LNCaP clone FGC (cell line): ENCODE measurements at regions not wholly inside any gene's neighbourhood (a gene's known extent, or its start where the extent isn't known, plus 50 kb on each side); places are given as distances from the start of the nearest gene placed in this dataset.

Experiments
- DNase-seq: peaks from one replicate; pipeline ENCODE4 v3.0.0-alpha.2; 2011; ENCODE audit warnings: low read depth
- H3K4me3 ChIP-seq: 2 replicates; pipeline ENCODE4 v1.5.1; 2011; ENCODE audit warnings: mild to moderate bottlenecking, low read depth, low read length, control low read depth
- CTCF ChIP-seq: IDR thresholded peaks from 2 replicates; pipeline ENCODE4 v1.5.1; 2012; ENCODE audit warnings: mild to moderate bottlenecking; ENCODE audit not compliant: control insufficient read depth, insufficient read depth; ENCODE audit errors: extremely low read depth

- no peak for DNase-seq
- TF ChIP-seq CTCF = no peak
- H3K4me3 ChIP-seq = no peak overlapping the region
Observed at GRCh38 chr5:6885581-6885980, 172.3 kb downstream of the TENT4A start.

GRCh38 chr5:6886866-6887265, 173.6 kb downstream of the TENT4A start:
- no peak for TF ChIP-seq CTCF
- H3K4me3 ChIP-seq = no peak overlapping the region
- DNase-seq = no peak

DNA sequence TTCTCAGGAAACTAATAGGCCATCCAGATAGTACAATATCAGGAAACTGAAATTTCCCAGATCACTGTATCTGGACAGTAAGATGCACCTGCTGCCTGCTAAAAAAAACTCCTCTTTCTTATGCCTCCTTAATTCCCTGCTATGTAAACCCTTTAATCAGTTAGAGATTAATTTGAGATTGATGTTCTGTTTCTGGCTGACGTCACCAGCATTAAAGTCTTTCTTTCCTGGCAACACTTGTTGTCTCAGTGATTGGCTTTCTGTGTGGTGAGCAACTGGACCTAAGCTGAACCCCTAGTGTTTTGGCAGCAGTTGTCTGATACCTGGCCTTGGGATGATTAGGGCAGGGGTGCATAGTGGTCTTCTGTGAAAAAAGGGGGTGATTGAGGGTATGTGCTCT, 175.8 kb downstream of the TENT4A start:
- TF ChIP-seq CTCF = no peak
- DNase-seq = no peak
- no peak overlapping the region for H3K4me3 ChIP-seq

DNA sequence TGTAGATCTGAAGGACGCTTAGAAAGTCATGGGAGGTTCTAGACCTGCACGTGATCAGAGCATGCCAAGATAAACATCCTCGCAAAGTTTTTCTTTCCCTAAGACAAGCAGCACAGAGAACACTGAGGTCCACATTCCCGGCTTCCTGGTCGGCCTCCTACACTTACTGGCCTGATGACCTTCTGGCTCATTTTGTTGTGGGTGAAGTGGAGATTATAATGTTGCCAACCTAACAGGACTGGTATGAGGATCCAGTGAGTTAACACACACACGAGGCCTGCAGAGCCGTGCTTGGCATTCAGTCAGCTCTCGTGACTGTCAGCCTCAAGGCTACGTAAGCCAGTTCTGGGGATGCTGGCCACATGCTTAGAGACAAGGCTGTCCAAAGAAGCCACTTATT, 186.0 kb downstream of the TENT4A start:
- peak; percentile 28 for DNase-seq
- TF ChIP-seq CTCF = no peak
- no peak overlapping the region for H3K4me3 ChIP-seq

DNA sequence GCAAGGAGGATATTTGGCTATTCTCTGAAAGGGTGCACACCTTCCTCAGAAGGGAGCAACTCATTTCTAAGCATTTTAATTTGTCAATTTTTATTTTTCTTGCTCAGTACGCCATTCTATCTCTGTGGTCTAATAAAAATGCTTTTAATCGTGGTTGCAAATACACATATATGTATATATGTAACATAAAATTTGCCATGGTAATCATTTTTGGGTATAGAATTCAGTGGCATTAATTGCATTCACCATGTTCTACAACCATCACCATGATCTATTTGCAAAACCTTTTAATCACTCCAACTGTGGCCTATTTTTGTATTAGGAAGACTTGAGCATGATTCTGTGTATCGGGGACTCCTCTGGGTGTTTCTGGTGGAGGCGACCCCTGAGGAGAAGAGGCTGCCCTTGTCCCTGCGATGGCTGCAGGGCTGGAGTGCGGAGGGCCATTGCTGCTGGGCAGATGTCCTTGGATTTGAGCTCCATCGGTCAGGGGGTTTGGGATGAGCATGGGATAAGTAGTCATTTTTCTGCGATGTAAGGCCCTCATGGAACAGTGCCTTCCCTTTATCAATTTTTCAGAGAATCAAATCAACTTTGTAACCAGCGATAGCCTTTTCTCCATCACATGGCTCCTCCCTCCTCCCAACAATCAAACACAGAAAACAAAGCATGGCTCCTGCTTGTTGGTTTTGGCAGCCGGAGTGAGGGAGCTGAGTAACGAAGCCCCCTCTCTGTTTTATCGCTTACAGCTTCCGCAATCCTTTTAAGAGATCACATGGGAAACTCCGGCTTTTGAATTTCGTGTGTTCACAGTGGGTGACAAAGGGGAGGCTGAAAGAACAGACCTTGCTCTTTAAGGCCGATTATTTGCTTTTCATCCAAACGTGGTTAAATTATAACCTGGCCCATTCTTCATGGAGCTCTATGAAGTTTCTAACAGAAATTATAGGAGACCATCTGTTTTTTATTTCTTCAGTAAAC, 187.3 kb downstream of the TENT4A start:
- no peak overlapping the region for H3K4me3 ChIP-seq
- DNase-seq = no peak
- TF ChIP-seq CTCF = no peak

- H3K4me3 ChIP-seq = no peak overlapping the region
- TF ChIP-seq CTCF = no peak
- DNase-seq = no peak
Observed at GRCh38 chr5:6902094-6902493, 188.9 kb downstream of the TENT4A start.
